ENCODE measurements at regions not wholly inside any gene's neighbourhood (a gene's known extent, or its start where the extent isn't known, plus 50 kb on each side); places are given as distances from the start of the nearest gene placed in this dataset.

DNA sequence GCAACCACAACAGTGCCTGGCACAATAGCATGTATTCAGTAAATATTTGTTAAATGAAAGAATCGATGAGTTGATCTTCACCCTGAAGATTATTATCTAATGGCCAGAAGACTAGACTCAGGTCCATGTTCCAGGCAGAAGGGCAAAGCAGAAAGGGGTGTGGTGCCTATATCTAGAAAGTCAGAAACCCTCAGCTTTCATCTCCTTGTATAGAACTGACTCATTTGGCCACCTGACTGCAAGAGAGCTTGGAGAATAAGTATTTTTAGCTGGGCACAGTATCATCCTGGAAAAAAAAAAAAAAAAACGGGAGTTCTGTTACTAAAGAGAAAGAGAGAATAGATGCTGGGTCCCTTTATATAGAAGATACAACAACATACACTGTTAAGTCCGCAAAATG, 69.7 kb upstream of the SPRED1 start:
- Histone ChIP-seq H3F3A (replicated peaks; ENCODE audit: insufficient read depth) (no peaks in the 10 kb centered on the region), H3K9ac (no peak overlapping the region), H3K4me3 (ENCODE audit: low read depth in 2 of 2, low read length in 1 of 2) (no peak overlapping the region), H3K4me1 (ENCODE audit: control insufficient read depth in 1 of 2, insufficient read depth in 2 of 2, low read depth in 1 of 2, low read length in 1 of 2) (no peaks in the 10 kb centered on the region), H3K79me2 (ENCODE audit: insufficient read depth) (no peaks in the 10 kb centered on the region), H3K9me2 (no peaks in the 10 kb centered on the region), H3K4me2 (no peak overlapping the region), H3K9me3 (no peaks in the 10 kb centered on the region), H3K27me3 (ENCODE audit: insufficient read depth) (no peaks in the 10 kb centered on the region), H2AFZ (ENCODE audit: low read depth) (no peak overlapping the region), H3K36me3 (replicated peaks in 1 of 2; ENCODE audit: control insufficient read depth in 1 of 2, insufficient read depth in 2 of 2, low read length in 1 of 2) (no peaks in the 10 kb centered on the region), H4K20me1 (ENCODE audit: insufficient read depth) (no peaks in the 10 kb centered on the region), H3K27ac (ENCODE audit: low read depth in 2 of 2, low read length in 1 of 2) (no peak overlapping the region)
- 40% methylated on average over 3 of the region's 3 CpGs for WGBS (ENCODE audit: low lambda C conversion rate)
- TF ChIP-seq EZH2phosphoT487 (IDR thresholded peaks at IDR 0.05; ENCODE audit: borderline replicate concordance, low read depth) = no peak
- no peak for TF ChIP-seq TEAD4 (IDR thresholded peaks at IDR 0.05; ENCODE audit: borderline replicate concordance, insufficient read depth)
- TF ChIP-seq YY1 (IDR thresholded peaks at IDR 0.05; ENCODE audit: low read depth) = no peak
- TF ChIP-seq, protein P1, sequence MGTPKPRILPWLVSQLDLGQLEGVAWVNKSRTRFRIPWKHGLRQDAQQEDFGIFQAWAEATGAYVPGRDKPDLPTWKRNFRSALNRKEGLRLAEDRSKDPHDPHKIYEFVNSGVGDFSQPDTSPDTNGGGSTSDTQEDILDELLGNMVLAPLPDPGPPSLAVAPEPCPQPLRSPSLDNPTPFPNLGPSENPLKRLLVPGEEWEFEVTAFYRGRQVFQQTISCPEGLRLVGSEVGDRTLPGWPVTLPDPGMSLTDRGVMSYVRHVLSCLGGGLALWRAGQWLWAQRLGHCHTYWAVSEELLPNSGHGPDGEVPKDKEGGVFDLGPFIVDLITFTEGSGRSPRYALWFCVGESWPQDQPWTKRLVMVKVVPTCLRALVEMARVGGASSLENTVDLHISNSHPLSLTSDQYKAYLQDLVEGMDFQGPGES (IDR thresholded peaks at IDR 0.05; ENCODE audit: low read depth, low read length) = no peak
- TF ChIP-seq, protein P2, sequence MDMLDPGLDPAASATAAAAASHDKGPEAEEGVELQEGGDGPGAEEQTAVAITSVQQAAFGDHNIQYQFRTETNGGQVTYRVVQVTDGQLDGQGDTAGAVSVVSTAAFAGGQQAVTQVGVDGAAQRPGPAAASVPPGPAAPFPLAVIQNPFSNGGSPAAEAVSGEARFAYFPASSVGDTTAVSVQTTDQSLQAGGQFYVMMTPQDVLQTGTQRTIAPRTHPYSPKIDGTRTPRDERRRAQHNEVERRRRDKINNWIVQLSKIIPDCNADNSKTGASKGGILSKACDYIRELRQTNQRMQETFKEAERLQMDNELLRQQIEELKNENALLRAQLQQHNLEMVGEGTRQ (IDR thresholded peaks at IDR 0.05; ENCODE audit: borderline replicate concordance, low read depth, low read length) = no peak
- TF ChIP-seq TAF1 (IDR thresholded peaks at IDR 0.05; ENCODE audit: borderline replicate concordance, low read depth, low read length) = no peak
- TF ChIP-seq, protein P3, sequence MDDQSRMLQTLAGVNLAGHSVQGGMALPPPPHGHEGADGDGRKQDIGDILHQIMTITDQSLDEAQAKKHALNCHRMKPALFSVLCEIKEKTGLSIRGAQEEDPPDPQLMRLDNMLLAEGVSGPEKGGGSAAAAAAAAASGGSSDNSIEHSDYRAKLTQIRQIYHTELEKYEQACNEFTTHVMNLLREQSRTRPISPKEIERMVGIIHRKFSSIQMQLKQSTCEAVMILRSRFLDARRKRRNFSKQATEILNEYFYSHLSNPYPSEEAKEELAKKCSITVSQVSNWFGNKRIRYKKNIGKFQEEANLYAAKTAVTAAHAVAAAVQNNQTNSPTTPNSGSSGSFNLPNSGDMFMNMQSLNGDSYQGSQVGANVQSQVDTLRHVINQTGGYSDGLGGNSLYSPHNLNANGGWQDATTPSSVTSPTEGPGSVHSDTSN (IDR thresholded peaks at IDR 0.05) = no peak
- TF ChIP-seq MEF2A (IDR thresholded peaks at IDR 0.05; ENCODE audit: borderline replicate concordance, low read depth) = no peak
- TF ChIP-seq RFX5 (IDR thresholded peaks at IDR 0.05; ENCODE audit: low read length) = no peak
- no peak for TF ChIP-seq FOSL2 (IDR thresholded peaks at IDR 0.05; ENCODE audit: borderline replicate concordance, low read depth)
- TF ChIP-seq RXRA (IDR thresholded peaks at IDR 0.05; ENCODE audit: borderline replicate concordance, low read depth) = no peak
- no peak for TF ChIP-seq GATA2 (CRISPR knock-in tag; IDR thresholded peaks at IDR 0.05)
- TF ChIP-seq EP300 (IDR thresholded peaks at IDR 0.05; ENCODE audit: borderline replicate concordance in 1 of 2, low read depth in 1 of 2, low read length in 1 of 2) = no peak
- TF ChIP-seq ELF1 (IDR thresholded peaks at IDR 0.05) = no peak
- TF ChIP-seq SIN3A (IDR thresholded peaks at IDR 0.05; ENCODE audit: borderline replicate concordance, low read depth, low read length) = no peak
- no peak for TF ChIP-seq FOXJ3 (CRISPR knock-in tag; IDR thresholded peaks at IDR 0.05)
- TF ChIP-seq FOXM1 (IDR thresholded peaks at IDR 0.05; ENCODE audit: low read depth) = no peak
- TF ChIP-seq, protein P4, sequence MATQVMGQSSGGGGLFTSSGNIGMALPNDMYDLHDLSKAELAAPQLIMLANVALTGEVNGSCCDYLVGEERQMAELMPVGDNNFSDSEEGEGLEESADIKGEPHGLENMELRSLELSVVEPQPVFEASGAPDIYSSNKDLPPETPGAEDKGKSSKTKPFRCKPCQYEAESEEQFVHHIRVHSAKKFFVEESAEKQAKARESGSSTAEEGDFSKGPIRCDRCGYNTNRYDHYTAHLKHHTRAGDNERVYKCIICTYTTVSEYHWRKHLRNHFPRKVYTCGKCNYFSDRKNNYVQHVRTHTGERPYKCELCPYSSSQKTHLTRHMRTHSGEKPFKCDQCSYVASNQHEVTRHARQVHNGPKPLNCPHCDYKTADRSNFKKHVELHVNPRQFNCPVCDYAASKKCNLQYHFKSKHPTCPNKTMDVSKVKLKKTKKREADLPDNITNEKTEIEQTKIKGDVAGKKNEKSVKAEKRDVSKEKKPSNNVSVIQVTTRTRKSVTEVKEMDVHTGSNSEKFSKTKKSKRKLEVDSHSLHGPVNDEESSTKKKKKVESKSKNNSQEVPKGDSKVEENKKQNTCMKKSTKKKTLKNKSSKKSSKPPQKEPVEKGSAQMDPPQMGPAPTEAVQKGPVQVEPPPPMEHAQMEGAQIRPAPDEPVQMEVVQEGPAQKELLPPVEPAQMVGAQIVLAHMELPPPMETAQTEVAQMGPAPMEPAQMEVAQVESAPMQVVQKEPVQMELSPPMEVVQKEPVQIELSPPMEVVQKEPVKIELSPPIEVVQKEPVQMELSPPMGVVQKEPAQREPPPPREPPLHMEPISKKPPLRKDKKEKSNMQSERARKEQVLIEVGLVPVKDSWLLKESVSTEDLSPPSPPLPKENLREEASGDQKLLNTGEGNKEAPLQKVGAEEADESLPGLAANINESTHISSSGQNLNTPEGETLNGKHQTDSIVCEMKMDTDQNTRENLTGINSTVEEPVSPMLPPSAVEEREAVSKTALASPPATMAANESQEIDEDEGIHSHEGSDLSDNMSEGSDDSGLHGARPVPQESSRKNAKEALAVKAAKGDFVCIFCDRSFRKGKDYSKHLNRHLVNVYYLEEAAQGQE (IDR thresholded peaks at IDR 0.05; ENCODE audit: low read depth, low read length) = no peak
- no peak for TF ChIP-seq SMC3 (IDR thresholded peaks at IDR 0.05; ENCODE audit: low read depth, low read length)
- ChIA-PET POLR2A (no interaction called here), CTCF (interaction anchor here (0.7 kb wide), 1 partner anchor 1966 kb away, joined by 3 read pairs; no protein-coding TSS in a partner anchor)
- DNase-seq = no peak

Measured in SK-N-SH (cell line).